Rectal smooth muscle tissue (tissue), 1 donor: ENCODE measurements at regions not wholly inside any gene's neighbourhood (a gene's known extent, or its start where the extent isn't known, plus 50 kb on each side); places are given as distances from the start of the nearest gene placed in this dataset.

Experiments used
- H3K27ac ChIP-seq: one replicate; pipeline ENCODE4 v1.7.0; 2013; ENCODE audit warnings: low read depth, low read length, inconsistent platforms
- H3K27me3 ChIP-seq: one replicate; pipeline ENCODE4 v1.7.0; 2013; ENCODE audit warnings: low read length; ENCODE audit not compliant: control insufficient read depth, insufficient read depth
- H3K36me3 ChIP-seq: one replicate; pipeline ENCODE4 v1.7.0; 2013; ENCODE audit warnings: low read length; ENCODE audit not compliant: control insufficient read depth, insufficient read depth
- H3K4me1 ChIP-seq: one replicate; pipeline ENCODE4 v1.7.0; 2013; ENCODE audit warnings: low read length; ENCODE audit not compliant: control insufficient read depth, insufficient read depth
- H3K4me3 ChIP-seq: one replicate; pipeline ENCODE4 v1.7.0; 2013; ENCODE audit warnings: low read length
- H3K9ac ChIP-seq: one replicate; pipeline ENCODE4 v1.7.0; 2013; ENCODE audit warnings: low read length

GRCh38 chr1:87712261-87713010, 383.8 kb downstream of the LMO4 start:
- H3K27me3 ChIP-seq: no peaks in the 10 kb centered on the region

GRCh38 chr1:87714278-87714677, 385.6 kb downstream of the LMO4 start:
- H3K4me1 ChIP-seq: no peaks in the 10 kb centered on the region
- no peak overlapping the region for H3K9ac ChIP-seq
- H3K36me3 ChIP-seq: no peaks in the 10 kb centered on the region
- H3K4me3 ChIP-seq: no peak overlapping the region
- no peak overlapping the region for H3K27ac ChIP-seq
- H3K27me3 ChIP-seq: no peaks in the 10 kb centered on the region

More at GRCh38 chr1:87712261-87713010, 383.8 kb downstream of the LMO4 start:
- H3K27ac ChIP-seq: no peak overlapping the region
- no peaks in the 10 kb centered on the region for H3K36me3 ChIP-seq
- no peak overlapping the region for H3K9ac ChIP-seq
- no peaks in the 10 kb centered on the region for H3K4me1 ChIP-seq
- H3K4me3 ChIP-seq: no peak overlapping the region

- H3K4me3 ChIP-seq: no peak overlapping the region
- H3K27ac ChIP-seq: no peak overlapping the region
- H3K4me1 ChIP-seq: no peaks in the 10 kb centered on the region
- H3K36me3 ChIP-seq: no peaks in the 10 kb centered on the region
- H3K27me3 ChIP-seq: no peaks in the 10 kb centered on the region
- H3K9ac ChIP-seq: no peak overlapping the region
Measured at GRCh38 chr1:87715052-87715451, 386.4 kb downstream of the LMO4 start.

GRCh38 chr1:87715471-87715870, 386.8 kb downstream of the LMO4 start:
- Histone ChIP-seq H3K36me3 (no peaks in the 10 kb centered on the region), H3K27ac (no peak overlapping the region), H3K4me1 (no peaks in the 10 kb centered on the region), H3K27me3 (no peaks in the 10 kb centered on the region), H3K4me3 (no peak overlapping the region), H3K9ac (no peak overlapping the region)

- H3K27ac ChIP-seq: no peak overlapping the region
- no peaks in the 10 kb centered on the region for H3K36me3 ChIP-seq
Measured at GRCh38 chr1:87717157-87717670, 388.5 kb downstream of the LMO4 start.

GRCh38 chr1:87718241-87718950, 389.7 kb downstream of the LMO4 start:
- H3K27me3 ChIP-seq: no peaks in the 10 kb centered on the region
- no peaks in the 10 kb centered on the region for H3K4me1 ChIP-seq
- no peak overlapping the region for H3K4me3 ChIP-seq
- H3K27ac ChIP-seq: no peak overlapping the region
- no peak overlapping the region for H3K9ac ChIP-seq
- H3K36me3 ChIP-seq: no peaks in the 10 kb centered on the region

More at GRCh38 chr1:87717157-87717670, 388.5 kb downstream of the LMO4 start:
- H3K9ac ChIP-seq: no peak overlapping the region
- H3K4me1 ChIP-seq: no peaks in the 10 kb centered on the region
- H3K4me3 ChIP-seq: no peak overlapping the region
- no peaks in the 10 kb centered on the region for H3K27me3 ChIP-seq

GRCh38 chr1:87719658-87720057, 391.0 kb downstream of the LMO4 start:
- H3K27ac ChIP-seq: no peak overlapping the region
- H3K27me3 ChIP-seq: no peaks in the 10 kb centered on the region
- H3K36me3 ChIP-seq: no peaks in the 10 kb centered on the region
- no peak overlapping the region for H3K4me3 ChIP-seq
- H3K9ac ChIP-seq: no peak overlapping the region
- H3K4me1 ChIP-seq: no peaks in the 10 kb centered on the region

- Histone ChIP-seq H3K36me3 (no peaks in the 10 kb centered on the region), H3K27me3 (no peaks in the 10 kb centered on the region), H3K27ac (no peak overlapping the region), H3K4me1 (no peaks in the 10 kb centered on the region), H3K9ac (no peak overlapping the region), H3K4me3 (no peak overlapping the region)
Measured at GRCh38 chr1:87720561-87720960, 391.9 kb downstream of the LMO4 start.

GRCh38 chr1:87723193-87723592, 394.5 kb downstream of the LMO4 start:
- no peak overlapping the region for H3K4me3 ChIP-seq
- no peak overlapping the region for H3K9ac ChIP-seq
- H3K27me3 ChIP-seq: no peaks in the 10 kb centered on the region
- H3K36me3 ChIP-seq: no peaks in the 10 kb centered on the region
- no peak overlapping the region for H3K27ac ChIP-seq
- H3K4me1 ChIP-seq: no peaks in the 10 kb centered on the region

- Histone ChIP-seq H3K4me3 (no peak overlapping the region), H3K36me3 (no peaks in the 10 kb centered on the region), H3K4me1 (no peaks in the 10 kb centered on the region), H3K27me3 (no peaks in the 10 kb centered on the region), H3K27ac (no peak overlapping the region), H3K9ac (no peak overlapping the region)
Measured at GRCh38 chr1:87728169-87728568, 399.5 kb downstream of the LMO4 start.

- H3K9ac ChIP-seq: no peak overlapping the region
- no peaks in the 10 kb centered on the region for H3K36me3 ChIP-seq
- no peak overlapping the region for H3K27ac ChIP-seq
- H3K4me3 ChIP-seq: no peak overlapping the region
- no peaks in the 10 kb centered on the region for H3K4me1 ChIP-seq
- no peaks in the 10 kb centered on the region for H3K27me3 ChIP-seq
Measured at GRCh38 chr1:87730274-87731216, 401.9 kb downstream of the LMO4 start.

GRCh38 chr1:87733386-87733785, 404.7 kb downstream of the LMO4 start:
- Histone ChIP-seq H3K27ac (no peak overlapping the region), H3K4me3 (no peak overlapping the region), H3K4me1 (no peaks in the 10 kb centered on the region), H3K36me3 (no peaks in the 10 kb centered on the region), H3K27me3 (no peaks in the 10 kb centered on the region), H3K9ac (no peak overlapping the region)
